ENCODE measurements at regions not wholly inside any gene's neighbourhood (a gene's known extent, or its start where the extent isn't known, plus 50 kb on each side); places are given as distances from the start of the nearest gene placed in this dataset.
A peak's percentile ranks its signal among the peaks of the same experiment; 100 is the strongest.

- TF ChIP-seq SMAD3 (CRISPR knock-in tag; IDR thresholded peaks at IDR 0.05): peak; percentile 48; the same call in 1 of the 2 replicates
Measured at GRCh38 chr20:22425344-22426295, 158.8 kb downstream of the FOXA2 start (continued).

GRCh38 chr20:22423190-22423832 lies 161.1 kb downstream of the FOXA2 start:
- ChIA-PET POLR2A (no interaction called here), CTCF (ENCODE audit: low intra/inter-chr PET ratio, low total read pairs) (no interaction called here)
- peak; percentile 67 for DNase-seq (ENCODE audit: low spot score)
- BruUV-seq (replicated peaks): no TSS peak
- no peak for ATAC-seq
- in situ Hi-C loops (cut with HindIII; ENCODE audit: extremely low pct_ligation_motif_present, low pct_unique_long_range_greater_than_20kb) (no loop called here), intact Hi-C loops (cut with micrococcal nuclease; ENCODE audit: unreplicated experiment) (no loop called here)
- FAIRE-seq: no peak
- no peaks in the 10 kb centered on the region for H3K79me2 ChIP-seq (ENCODE audit: insufficient read depth, low read length)
- no peaks in the 10 kb centered on the region for H3K27me3 ChIP-seq (ENCODE audit: control insufficient read depth in 1 of 2, insufficient read depth in 2 of 2, low read length in 2 of 2)
- H4K20me1 ChIP-seq (ENCODE audit: insufficient read depth, low read length): no peaks in the 10 kb centered on the region
- H3K9me3 ChIP-seq (ENCODE audit: low read length): peaks cover 8% of the 10 kb centered on the region
- no peak overlapping the region for H3K27ac ChIP-seq (ENCODE audit: extremely low read length, insufficient read depth, low read length)
- H3K9ac ChIP-seq (ENCODE audit: insufficient read depth, low read depth, low read length): no peak overlapping the region
- WGBS (ENCODE audit: low lambda C conversion rate): 60% methylated on average over 6 of the region's 6 CpGs
- no peaks in the 10 kb centered on the region for H3K36me3 ChIP-seq (replicated peaks in 1 of 2; ENCODE audit: control insufficient read depth in 1 of 2, insufficient read depth in 2 of 2, low read length in 2 of 2)
- H3K4me1 ChIP-seq (ENCODE audit: insufficient read depth, low read length): peaks cover 63% of the 10 kb centered on the region
- H2AFZ ChIP-seq (ENCODE audit: low read length): peak overlapping the region; percentile 1
- no peak overlapping the region for H3K4me2 ChIP-seq (ENCODE audit: low read depth, low read length)
- H3K4me3 ChIP-seq (replicated peaks in 1 of 3; ENCODE audit: insufficient read depth in 1 of 3, low read depth in 2 of 3, low read length in 3 of 3): no peak overlapping the region
- TF ChIP-seq NCOR1 (IDR thresholded peaks at IDR 0.05; ENCODE audit: borderline replicate concordance, low read length) (peak; percentile 13; the same call in 1 of the 2 replicates), ZNF343 (CRISPR knock-in tag; IDR thresholded peaks at IDR 0.05) (no peak), SOX5 (CRISPR knock-in tag; IDR thresholded peaks at IDR 0.05; ENCODE audit: borderline replicate concordance) (peak; percentile 60; the same call in 1 of the 2 replicates), GABPA (IDR thresholded peaks at IDR 0.05; ENCODE audit: low read depth, low read length) (no peak), GABPA (CRISPR knock-in tag; IDR thresholded peaks at IDR 0.05; ENCODE audit: low read depth) (no peak), ZNF768 (CRISPR knock-in tag; IDR thresholded peaks at IDR 0.05) (no peak), CBX5 (CRISPR knock-in tag; IDR thresholded peaks at IDR 0.05; ENCODE audit: borderline replicate concordance) (no peak), RELA (CRISPR knock-in tag; IDR thresholded peaks at IDR 0.05) (no peak), MLLT10 (CRISPR knock-in tag; IDR thresholded peaks at IDR 0.05) (no peak), U2AF1 (optimal IDR thresholded peaks at IDR 0.05; ENCODE audit: low read depth, low read length) (no peak), ZFP82 (CRISPR knock-in tag; IDR thresholded peaks at IDR 0.05; ENCODE audit: borderline replicate concordance) (no peak), CEBPG (CRISPR knock-in tag; IDR thresholded peaks at IDR 0.05) (peak; percentile 26; the same call in 1 of the 2 replicates), PHB2 (IDR thresholded peaks at IDR 0.05; ENCODE audit: partially characterized antibody) (no peak)
- TF ChIP-seq, protein P1, sequence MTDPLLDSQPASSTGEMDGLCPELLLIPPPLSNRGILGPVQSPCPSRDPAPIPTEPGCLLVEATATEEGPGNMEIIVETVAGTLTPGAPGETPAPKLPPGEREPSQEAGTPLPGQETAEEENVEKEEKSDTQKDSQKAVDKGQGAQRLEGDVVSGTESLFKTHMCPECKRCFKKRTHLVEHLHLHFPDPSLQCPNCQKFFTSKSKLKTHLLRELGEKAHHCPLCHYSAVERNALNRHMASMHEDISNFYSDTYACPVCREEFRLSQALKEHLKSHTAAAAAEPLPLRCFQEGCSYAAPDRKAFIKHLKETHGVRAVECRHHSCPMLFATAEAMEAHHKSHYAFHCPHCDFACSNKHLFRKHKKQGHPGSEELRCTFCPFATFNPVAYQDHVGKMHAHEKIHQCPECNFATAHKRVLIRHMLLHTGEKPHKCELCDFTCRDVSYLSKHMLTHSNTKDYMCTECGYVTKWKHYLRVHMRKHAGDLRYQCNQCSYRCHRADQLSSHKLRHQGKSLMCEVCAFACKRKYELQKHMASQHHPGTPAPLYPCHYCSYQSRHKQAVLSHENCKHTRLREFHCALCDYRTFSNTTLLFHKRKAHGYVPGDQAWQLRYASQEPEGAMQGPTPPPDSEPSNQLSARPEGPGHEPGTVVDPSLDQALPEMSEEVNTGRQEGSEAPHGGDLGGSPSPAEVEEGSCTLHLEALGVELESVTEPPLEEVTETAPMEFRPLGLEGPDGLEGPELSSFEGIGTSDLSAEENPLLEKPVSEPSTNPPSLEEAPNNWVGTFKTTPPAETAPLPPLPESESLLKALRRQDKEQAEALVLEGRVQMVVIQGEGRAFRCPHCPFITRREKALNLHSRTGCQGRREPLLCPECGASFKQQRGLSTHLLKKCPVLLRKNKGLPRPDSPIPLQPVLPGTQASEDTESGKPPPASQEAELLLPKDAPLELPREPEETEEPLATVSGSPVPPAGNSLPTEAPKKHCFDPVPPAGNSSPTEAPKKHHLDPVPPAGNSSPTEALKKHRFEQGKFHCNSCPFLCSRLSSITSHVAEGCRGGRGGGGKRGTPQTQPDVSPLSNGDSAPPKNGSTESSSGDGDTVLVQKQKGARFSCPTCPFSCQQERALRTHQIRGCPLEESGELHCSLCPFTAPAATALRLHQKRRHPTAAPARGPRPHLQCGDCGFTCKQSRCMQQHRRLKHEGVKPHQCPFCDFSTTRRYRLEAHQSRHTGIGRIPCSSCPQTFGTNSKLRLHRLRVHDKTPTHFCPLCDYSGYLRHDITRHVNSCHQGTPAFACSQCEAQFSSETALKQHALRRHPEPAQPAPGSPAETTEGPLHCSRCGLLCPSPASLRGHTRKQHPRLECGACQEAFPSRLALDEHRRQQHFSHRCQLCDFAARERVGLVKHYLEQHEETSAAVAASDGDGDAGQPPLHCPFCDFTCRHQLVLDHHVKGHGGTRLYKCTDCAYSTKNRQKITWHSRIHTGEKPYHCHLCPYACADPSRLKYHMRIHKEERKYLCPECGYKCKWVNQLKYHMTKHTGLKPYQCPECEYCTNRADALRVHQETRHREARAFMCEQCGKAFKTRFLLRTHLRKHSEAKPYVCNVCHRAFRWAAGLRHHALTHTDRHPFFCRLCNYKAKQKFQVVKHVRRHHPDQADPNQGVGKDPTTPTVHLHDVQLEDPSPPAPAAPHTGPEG (CRISPR knock-in tag; IDR thresholded peaks at IDR 0.05): no peak
- TF ChIP-seq, protein P2, sequence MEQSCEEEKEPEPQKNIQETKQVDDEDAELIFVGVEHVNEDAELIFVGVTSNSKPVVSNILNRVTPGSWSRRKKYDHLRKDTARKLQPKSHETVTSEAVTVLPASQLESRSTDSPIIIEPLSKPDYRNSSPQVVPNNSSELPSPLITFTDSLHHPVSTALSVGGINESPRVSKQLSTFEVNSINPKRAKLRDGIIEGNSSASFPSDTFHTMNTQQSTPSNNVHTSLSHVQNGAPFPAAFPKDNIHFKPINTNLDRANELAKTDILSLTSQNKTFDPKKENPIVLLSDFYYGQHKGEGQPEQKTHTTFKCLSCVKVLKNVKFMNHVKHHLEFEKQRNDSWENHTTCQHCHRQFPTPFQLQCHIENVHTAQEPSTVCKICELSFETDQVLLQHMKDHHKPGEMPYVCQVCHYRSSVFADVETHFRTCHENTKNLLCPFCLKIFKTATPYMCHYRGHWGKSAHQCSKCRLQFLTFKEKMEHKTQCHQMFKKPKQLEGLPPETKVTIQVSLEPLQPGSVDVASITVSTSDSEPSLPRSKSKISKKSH (CRISPR knock-in tag; IDR thresholded peaks at IDR 0.05; ENCODE audit: borderline replicate concordance): no peak

All from HepG2 (cell line).